OCI-LY7 (cell line): ENCODE measurements at regions not wholly inside any gene's neighbourhood (a gene's known extent, or its start where the extent isn't known, plus 50 kb on each side); places are given as distances from the start of the nearest gene placed in this dataset.

Experiments
- BruUV-seq: library from RNA; stranded (reverse); fragments of 400-500 nt; replicated peaks from 2 replicates; lab custom pipeline; 2021; lab: Mats Ljungman, UMichigan
- CTCF ChIA-PET: fragments of 300-600 bp; sonication (Branson Sonifier 250); formaldehyde crosslinking; loops from one replicate; lab custom pipeline; 2022; ENCODE audit warnings: antibody characterized with exemption; ENCODE audit not compliant: unreplicated experiment; lab: Charles Lee
- POLR2A ChIA-PET: fragments of 300-600 bp; sonication (Branson Sonifier 250); formaldehyde crosslinking; loops from one replicate; lab custom pipeline; 2022; ENCODE audit warnings: antibody characterized with exemption; lab: Charles Lee
- DNase-seq: peaks from one replicate; pipeline ENCODE4 v3.0.0-alpha.2; 2015; ENCODE audit warnings: low spot score
- H2AFZ ChIP-seq: fragments of 200-600 bp; sonication (generic), shearing (Covaris generic); 2 replicates; pipeline ENCODE4 v1.6.1; 2014; ENCODE audit warnings: mild to moderate bottlenecking, antibody characterized with exemption, low read length, moderate library complexity
- H3K27ac ChIP-seq: fragments of 200-600 bp; sonication (generic); 2 replicates; pipeline ENCODE4 v1.5.1; 2014; ENCODE audit warnings: mixed run types, low read depth, mild to moderate bottlenecking, moderate library complexity, low read length, inconsistent platforms; ENCODE audit not compliant: poor library complexity, severe bottlenecking
- H3K36me3 ChIP-seq: fragments of 200-600 bp; sonication (generic); 2 replicates; pipeline ENCODE4 v1.6.1; 2014; ENCODE audit warnings: mild to moderate bottlenecking, antibody characterized with exemption, low read length, moderate library complexity, mixed read lengths; ENCODE audit not compliant: insufficient read depth
- H3K4me1 ChIP-seq: fragments of 200-600 bp; sonication (generic); 2 replicates; pipeline ENCODE4 v1.5.1; 2014; ENCODE audit warnings: mild to moderate bottlenecking, low read length; ENCODE audit not compliant: insufficient read depth, poor library complexity, severe bottlenecking
- H3K4me2 ChIP-seq: fragments of 200-600 bp; sonication (generic); 2 replicates; pipeline ENCODE4 v1.6.1; 2014; ENCODE audit warnings: mild to moderate bottlenecking, low read length
- H3K4me3 ChIP-seq: fragments of 200-600 bp; sonication (generic); 2 replicates; pipeline ENCODE4 v1.5.1; 2014; ENCODE audit warnings: mild to moderate bottlenecking, low read depth, low read length; ENCODE audit not compliant: poor library complexity, severe bottlenecking
- H3K79me2 ChIP-seq: fragments of 200-600 bp; sonication (generic); 2 replicates; pipeline ENCODE4 v1.6.1; 2016; ENCODE audit warnings: low read depth, mild to moderate bottlenecking, low read length, moderate library complexity, mixed read lengths; ENCODE audit not compliant: insufficient read depth
- H3K9me2 ChIP-seq: fragments of 200-600 bp; sonication (generic); 2 replicates; pipeline ENCODE4 v1.6.1; 2016; ENCODE audit warnings: mild to moderate bottlenecking, low read length, mixed read lengths; ENCODE audit not compliant: insufficient read depth
- H3K9me3 ChIP-seq: fragments of 200-600 bp; sonication (generic); 2 replicates; pipeline ENCODE4 v1.6.1; 2014; ENCODE audit warnings: mild to moderate bottlenecking, mixed run types, low read length, mixed read lengths
- H4K20me1 ChIP-seq: fragments of 200-600 bp; sonication (generic); 2 replicates; pipeline ENCODE4 v1.6.1; 2014; ENCODE audit warnings: mild to moderate bottlenecking, antibody characterized with exemption, low read length, moderate library complexity, mixed read lengths; ENCODE audit not compliant: insufficient read depth
- CTCF ChIP-seq: fragments of 200-600 bp; sonication (generic); conservative IDR thresholded peaks from 2 replicates; pipeline ENCODE4 v1.5.1; 2014; ENCODE audit warnings: mild to moderate bottlenecking, antibody characterized with exemption, low read length, moderate library complexity, mixed read lengths
- EZH2phosphoT487 ChIP-seq: fragments of 200-600 bp; sonication (generic); IDR thresholded peaks from 2 replicates; pipeline ENCODE4 v1.6.1; 2018; ENCODE audit warnings: low read depth, borderline replicate concordance, mild to moderate bottlenecking, mixed run types, antibody characterized with exemption, low read length, moderate library complexity, mixed read lengths
- intact Hi-C: fragments of 100-400 bp; cut with micrococcal nuclease; formaldehyde crosslinking; loops from one replicate; pipeline ENCODE4 v1.10.0; 2022; ENCODE audit not compliant: unreplicated experiment

DNA sequence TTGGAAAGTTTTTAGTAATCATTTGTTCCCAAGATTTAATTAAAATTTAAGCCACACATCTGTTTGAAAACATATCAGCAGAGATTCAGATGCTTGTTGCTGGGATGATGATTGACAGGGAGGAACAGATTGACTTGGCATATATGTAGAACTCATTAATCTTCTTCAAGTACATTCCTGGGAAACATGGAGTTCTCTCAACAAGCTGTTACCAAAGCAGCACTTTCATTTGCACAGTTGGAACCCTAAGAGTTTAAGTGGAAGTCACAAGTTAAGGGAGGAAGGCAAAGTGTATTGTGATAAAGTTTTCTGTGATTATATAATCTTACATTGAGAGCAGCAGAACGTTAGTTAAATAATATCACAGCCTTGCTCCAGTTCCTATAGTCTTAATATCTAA is 485.4 kb upstream of the CELF2 start:
- no peaks in the 10 kb centered on the region for H3K36me3 ChIP-seq
- ChIA-PET POLR2A (interaction anchor here (0.6 to 0.7 kb wide), 2 partner anchors 12 to 19 kb away, joined by 3 read pairs; no protein-coding TSS in a partner anchor), CTCF (no interaction called here)
- no peak for DNase-seq
- no peak overlapping the region for H3K4me3 ChIP-seq
- intact Hi-C loops = no loop called here
- no peak overlapping the region for H2AFZ ChIP-seq
- no peak overlapping the region for H3K27ac ChIP-seq
- H4K20me1 ChIP-seq = no peaks in the 10 kb centered on the region
- no TSS peak for BruUV-seq
- no peaks in the 10 kb centered on the region for H3K4me1 ChIP-seq
- H3K79me2 ChIP-seq = no peaks in the 10 kb centered on the region
- no peaks in the 10 kb centered on the region for H3K9me3 ChIP-seq
- TF ChIP-seq CTCF (no peak), EZH2phosphoT487 (no peak)
- no peaks in the 10 kb centered on the region for H3K9me2 ChIP-seq
- no peak overlapping the region for H3K4me2 ChIP-seq

- Histone ChIP-seq H3K4me2 (no peak overlapping the region), H4K20me1 (no peaks in the 10 kb centered on the region), H2AFZ (no peak overlapping the region), H3K79me2 (no peaks in the 10 kb centered on the region), H3K9me3 (no peaks in the 10 kb centered on the region), H3K4me1 (no peaks in the 10 kb centered on the region), H3K27ac (no peak overlapping the region), H3K9me2 (no peaks in the 10 kb centered on the region), H3K4me3 (no peak overlapping the region), H3K36me3 (no peaks in the 10 kb centered on the region)
- intact Hi-C loops = no loop called here
- no peak for TF ChIP-seq CTCF
- TF ChIP-seq EZH2phosphoT487 = no peak
- no peak for DNase-seq
- ChIA-PET POLR2A (interaction anchor here (0.6 to 0.7 kb wide), 3 partner anchors 10 to 19 kb away, joined by 3 read pairs; no protein-coding TSS in a partner anchor), CTCF (no interaction called here)
- no TSS peak for BruUV-seq
Observed at GRCh38 chr10:10532826-10533225, 484.8 kb upstream of the CELF2 start.

DNA sequence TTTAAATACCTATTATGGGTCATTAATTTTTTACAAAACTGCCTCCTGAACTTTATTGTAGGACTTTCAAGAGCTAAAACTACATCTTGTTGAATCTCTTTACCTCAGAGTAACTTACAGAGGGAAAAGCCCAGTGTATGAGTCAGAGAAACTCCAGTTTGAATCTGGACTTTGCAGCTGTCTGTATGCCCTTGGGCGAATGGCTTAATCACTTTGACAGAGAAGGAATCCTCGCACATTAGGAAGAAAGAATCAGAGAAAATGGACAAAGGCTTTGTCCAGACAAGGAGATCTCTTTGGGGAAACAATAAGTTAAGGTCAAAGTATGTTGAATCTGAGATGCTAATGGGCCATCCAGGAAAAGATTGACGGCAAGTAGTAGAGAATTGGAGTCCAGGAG is 484.2 kb upstream of the CELF2 start:
- Histone ChIP-seq H3K4me2 (no peak overlapping the region), H3K9me2 (no peaks in the 10 kb centered on the region), H3K4me1 (no peaks in the 10 kb centered on the region), H3K79me2 (no peaks in the 10 kb centered on the region), H4K20me1 (no peaks in the 10 kb centered on the region), H3K4me3 (no peak overlapping the region), H3K36me3 (no peaks in the 10 kb centered on the region), H3K9me3 (no peaks in the 10 kb centered on the region), H2AFZ (no peak overlapping the region), H3K27ac (no peak overlapping the region)
- no peak for DNase-seq
- ChIA-PET POLR2A (interaction anchor here (0.6 kb wide), 1 partner anchor 10 kb away, joined by 3 read pairs; no protein-coding TSS in a partner anchor), CTCF (no interaction called here)
- no peak for TF ChIP-seq EZH2phosphoT487
- TF ChIP-seq CTCF = no peak
- intact Hi-C loops = no loop called here
- no TSS peak for BruUV-seq
